ENCODE measurements at regions not wholly inside any gene's neighbourhood (a gene's known extent, or its start where the extent isn't known, plus 50 kb on each side); places are given as distances from the start of the nearest gene placed in this dataset.

- TF ChIP-seq FOSL2 (IDR thresholded peaks at IDR 0.05; ENCODE audit: borderline replicate concordance, low read depth): no peak
Measured at GRCh38 chr6:90440586-90441283, 144.1 kb upstream of the BACH2 start (continued).

- Histone ChIP-seq H3K27ac (ENCODE audit: low read depth in 2 of 2, low read length in 1 of 2) (no peak overlapping the region), H2AFZ (ENCODE audit: low read depth) (no peak overlapping the region), H3K9ac (no peak overlapping the region), H3K4me1 (ENCODE audit: control insufficient read depth in 1 of 2, insufficient read depth in 2 of 2, low read depth in 1 of 2, low read length in 1 of 2) (peaks cover 0 to 14% of the 10 kb centered on the region in 2 experiments; a peak in 2 of 4 replicates), H4K20me1 (ENCODE audit: insufficient read depth) (no peaks in the 10 kb centered on the region), H3K27me3 (ENCODE audit: insufficient read depth) (peaks cover 5% of the 10 kb centered on the region; the same call in 1 of the 2 replicates), H3K9me3 (no peaks in the 10 kb centered on the region), H3K4me2 (no peak overlapping the region), H3K36me3 (replicated peaks in 1 of 2; ENCODE audit: control insufficient read depth in 1 of 2, insufficient read depth in 2 of 2, low read length in 1 of 2) (no peaks in the 10 kb centered on the region), H3K79me2 (ENCODE audit: insufficient read depth) (no peaks in the 10 kb centered on the region), H3K9me2 (no peaks in the 10 kb centered on the region), H3F3A (replicated peaks; ENCODE audit: insufficient read depth) (no peaks in the 10 kb centered on the region), H3K4me3 (ENCODE audit: low read depth in 2 of 2, low read length in 1 of 2) (no peak overlapping the region)
- ChIA-PET POLR2A (no interaction called here), CTCF (interaction anchor here (1.0 to 2.8 kb wide), 2 partner anchors 46 to 144 kb away, joined by 4 to 19 read pairs; no protein-coding TSS in a partner anchor)
- 89% methylated on average over 2 of the region's 2 CpGs for WGBS (ENCODE audit: low lambda C conversion rate)
- TF ChIP-seq PBX3 (IDR thresholded peaks at IDR 0.05) (no peak), NRF1 (IDR thresholded peaks at IDR 0.05; ENCODE audit: low read depth, low read length) (no peak), RFX5 (IDR thresholded peaks at IDR 0.05; ENCODE audit: low read length) (no peak), TCF12 (IDR thresholded peaks at IDR 0.05) (no peak), RCOR1 (IDR thresholded peaks at IDR 0.05; ENCODE audit: low read length) (no peak), MEF2A (IDR thresholded peaks at IDR 0.05; ENCODE audit: borderline replicate concordance, low read depth) (no peak), ZBTB33 (IDR thresholded peaks at IDR 0.05; ENCODE audit: borderline replicate concordance, low read depth) (no peak), RAD21 (IDR thresholded peaks at IDR 0.05; ENCODE audit: low read length) (no peak), JUND (IDR thresholded peaks at IDR 0.05) (no peak), TEAD4 (IDR thresholded peaks at IDR 0.05; ENCODE audit: borderline replicate concordance, insufficient read depth) (no peak), SMC3 (IDR thresholded peaks at IDR 0.05; ENCODE audit: low read depth, low read length) (no peak), ELF1 (IDR thresholded peaks at IDR 0.05) (no peak), EZH2phosphoT487 (IDR thresholded peaks at IDR 0.05; ENCODE audit: borderline replicate concordance, low read depth) (no peak), NFIC (IDR thresholded peaks at IDR 0.05; ENCODE audit: borderline replicate concordance) (no peak), TAF1 (IDR thresholded peaks at IDR 0.05; ENCODE audit: borderline replicate concordance, low read depth, low read length) (no peak), REST (IDR thresholded peaks at IDR 0.05; ENCODE audit: low read depth, low read length) (no peak), FOSL2 (IDR thresholded peaks at IDR 0.05; ENCODE audit: borderline replicate concordance, low read depth) (no peak), USF1 (IDR thresholded peaks at IDR 0.05; ENCODE audit: borderline replicate concordance, low read depth) (no peak), IRF3 (IDR thresholded peaks at IDR 0.05; ENCODE audit: low read depth, low read length) (no peak), MAX (IDR thresholded peaks at IDR 0.05; ENCODE audit: low read depth) (no peak)
- no peak for DNase-seq
Measured at GRCh38 chr6:90439586-90439985, 142.9 kb upstream of the BACH2 start.
